ENCODE measurements at regions not wholly inside any gene's neighbourhood (a gene's known extent, or its start where the extent isn't known, plus 50 kb on each side); places are given as distances from the start of the nearest gene placed in this dataset.

GRCh38 chr6:81589465-81590313 lies 162.8 kb downstream of the TENT5A start:
- TF ChIP-seq, protein P1, sequence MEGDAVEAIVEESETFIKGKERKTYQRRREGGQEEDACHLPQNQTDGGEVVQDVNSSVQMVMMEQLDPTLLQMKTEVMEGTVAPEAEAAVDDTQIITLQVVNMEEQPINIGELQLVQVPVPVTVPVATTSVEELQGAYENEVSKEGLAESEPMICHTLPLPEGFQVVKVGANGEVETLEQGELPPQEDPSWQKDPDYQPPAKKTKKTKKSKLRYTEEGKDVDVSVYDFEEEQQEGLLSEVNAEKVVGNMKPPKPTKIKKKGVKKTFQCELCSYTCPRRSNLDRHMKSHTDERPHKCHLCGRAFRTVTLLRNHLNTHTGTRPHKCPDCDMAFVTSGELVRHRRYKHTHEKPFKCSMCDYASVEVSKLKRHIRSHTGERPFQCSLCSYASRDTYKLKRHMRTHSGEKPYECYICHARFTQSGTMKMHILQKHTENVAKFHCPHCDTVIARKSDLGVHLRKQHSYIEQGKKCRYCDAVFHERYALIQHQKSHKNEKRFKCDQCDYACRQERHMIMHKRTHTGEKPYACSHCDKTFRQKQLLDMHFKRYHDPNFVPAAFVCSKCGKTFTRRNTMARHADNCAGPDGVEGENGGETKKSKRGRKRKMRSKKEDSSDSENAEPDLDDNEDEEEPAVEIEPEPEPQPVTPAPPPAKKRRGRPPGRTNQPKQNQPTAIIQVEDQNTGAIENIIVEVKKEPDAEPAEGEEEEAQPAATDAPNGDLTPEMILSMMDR (IDR thresholded peaks at IDR 0.05): peak; percentile 66
- no peak for TF ChIP-seq ZFX (IDR thresholded peaks at IDR 0.05; ENCODE audit: borderline replicate concordance)

Data from 22Rv1 (cell line).